ENCODE measurements at regions not wholly inside any gene's neighbourhood (a gene's known extent, or its start where the extent isn't known, plus 50 kb on each side); places are given as distances from the start of the nearest gene placed in this dataset.
A peak's percentile ranks its signal among the peaks of the same experiment; 100 is the strongest.

GRCh38 chr4:17336069-17336468 is 175.8 kb downstream of the QDPR start:
- DNase-seq, result no peak

- DNase-seq, result no peak
Measured at GRCh38 chr4:17335371-17335770, 176.5 kb downstream of the QDPR start.

GRCh38 chr4:17332478-17332877 is 179.4 kb downstream of the QDPR start:
- no peak for DNase-seq

DNA sequence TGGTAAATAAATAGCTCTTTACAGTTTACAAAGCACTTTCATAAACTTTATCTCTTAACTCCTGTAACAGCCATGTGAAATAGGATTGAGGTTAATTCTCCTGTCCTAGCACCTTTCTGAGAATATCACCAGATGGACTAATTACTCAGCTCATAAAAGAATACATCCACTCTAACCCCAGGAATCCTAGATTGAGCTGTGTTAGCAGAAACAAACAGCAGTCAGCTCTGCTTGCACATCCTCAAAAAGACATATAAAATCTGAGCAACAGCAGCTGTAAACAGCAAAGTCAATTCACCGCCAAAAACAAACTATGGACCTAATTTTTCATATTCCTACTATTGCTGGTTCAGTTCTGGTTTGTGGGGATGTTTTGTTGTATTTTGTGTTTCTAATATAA is 182.8 kb downstream of the QDPR start:
- DNase-seq, result no peak

GRCh38 chr4:17328141-17328815 is 183.6 kb downstream of the QDPR start:
- DNase-seq, result no peak

DNA sequence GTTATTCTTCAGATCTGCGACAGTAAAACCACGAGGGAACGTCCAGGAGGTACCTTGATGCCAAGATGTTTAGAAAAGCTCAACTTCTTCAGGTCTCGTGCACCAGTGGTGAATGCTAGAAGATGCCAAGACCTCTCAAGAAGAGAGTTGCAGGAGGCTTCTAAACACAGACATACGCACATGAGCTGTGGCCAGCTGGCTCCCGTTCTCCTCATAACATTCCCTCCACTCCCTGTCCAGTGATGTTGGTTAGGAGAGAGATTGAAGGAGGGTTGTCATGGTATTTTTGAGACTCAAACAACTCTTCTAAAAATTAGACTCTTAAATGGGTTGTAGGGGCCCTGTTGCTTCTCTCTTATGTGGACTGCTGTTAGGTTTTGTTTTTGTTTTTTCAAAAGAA is 184.3 kb downstream of the QDPR start:
- no peak for DNase-seq

DNA sequence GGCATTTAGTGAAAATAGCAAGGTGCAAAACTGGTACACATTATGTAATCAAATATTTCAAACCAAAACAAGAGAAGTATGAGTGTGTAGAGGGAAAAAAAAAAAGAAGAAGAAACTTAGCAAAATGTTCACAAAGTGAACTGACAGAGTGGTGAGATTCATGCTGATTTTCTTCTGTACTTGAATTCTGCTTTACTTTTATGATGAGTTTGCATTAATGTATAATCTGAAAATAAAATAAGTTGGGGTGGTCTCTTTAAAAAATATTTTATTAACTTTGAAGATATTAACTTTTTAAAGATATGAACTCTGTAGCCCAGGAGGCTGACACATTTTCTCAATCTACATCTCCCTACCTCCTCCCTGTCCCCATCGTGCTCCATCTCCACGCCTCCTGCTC is 185.1 kb downstream of the QDPR start:
- no peak for DNase-seq

GRCh38 chr4:17325098-17325497 is 186.8 kb downstream of the QDPR start:
- DNase-seq, result no peak

DNA sequence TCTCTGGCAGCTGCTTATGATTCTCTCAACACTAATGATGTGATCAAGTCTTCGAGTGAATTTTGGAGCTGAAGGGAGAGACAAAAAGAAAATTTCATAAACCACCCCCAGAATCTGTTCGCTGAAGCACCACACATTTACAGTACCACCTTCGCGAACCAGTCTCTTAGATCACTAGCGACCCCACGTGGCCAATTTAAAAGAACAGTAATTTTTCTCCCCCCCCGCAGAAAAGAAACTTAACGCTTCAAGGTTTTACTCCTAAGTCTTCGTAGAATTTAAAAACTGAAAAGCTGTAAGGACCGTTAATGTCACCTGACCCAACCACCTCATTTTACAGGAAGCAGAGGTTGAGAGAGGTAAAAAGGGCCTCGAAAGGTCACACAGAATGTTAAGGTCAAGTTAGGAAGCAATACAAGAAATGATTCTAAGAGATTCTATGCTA is 187.5 kb downstream of the QDPR start:
- peak; percentile 13 to 38 for DNase-seq

DNA sequence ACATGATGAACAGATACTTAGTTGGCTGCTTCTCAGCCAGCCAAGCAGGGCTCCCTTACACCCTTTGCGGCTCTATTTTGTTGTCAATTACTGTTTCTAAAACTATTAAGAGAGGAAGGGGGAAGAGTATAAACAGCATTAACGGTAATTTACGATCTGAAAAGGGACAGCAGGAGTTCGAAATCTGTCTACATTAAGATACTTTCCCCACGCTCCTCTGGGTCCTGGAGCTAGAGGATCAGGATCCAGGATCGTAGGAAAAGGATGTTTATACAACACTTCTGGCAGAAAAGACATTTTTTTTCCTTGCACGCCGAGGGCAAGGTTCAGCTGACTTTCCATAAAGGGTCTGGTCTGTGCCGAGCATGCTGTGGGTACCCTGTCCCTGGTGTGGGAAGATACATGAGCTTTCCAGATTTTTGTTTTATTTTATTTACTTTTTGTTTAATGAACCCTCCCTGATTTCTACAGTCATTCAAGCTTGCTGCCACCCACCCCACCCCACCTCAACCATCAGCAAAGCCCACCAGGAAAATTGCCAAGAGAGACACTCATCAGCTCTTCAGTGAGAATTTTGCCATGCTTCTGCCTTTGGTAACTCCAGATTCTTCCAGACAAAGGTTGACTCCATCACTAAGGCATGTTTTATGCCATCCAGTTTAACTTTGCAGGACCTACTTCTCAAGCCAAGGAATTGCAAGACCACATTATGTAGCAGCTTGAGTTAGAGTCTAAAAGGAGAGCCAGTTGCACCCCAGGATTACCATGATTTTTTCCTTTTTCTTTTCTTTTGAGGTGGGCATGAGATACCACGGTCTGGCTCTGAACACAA is 188.1 kb downstream of the QDPR start:
- DNase-seq, result no peak

DNA sequence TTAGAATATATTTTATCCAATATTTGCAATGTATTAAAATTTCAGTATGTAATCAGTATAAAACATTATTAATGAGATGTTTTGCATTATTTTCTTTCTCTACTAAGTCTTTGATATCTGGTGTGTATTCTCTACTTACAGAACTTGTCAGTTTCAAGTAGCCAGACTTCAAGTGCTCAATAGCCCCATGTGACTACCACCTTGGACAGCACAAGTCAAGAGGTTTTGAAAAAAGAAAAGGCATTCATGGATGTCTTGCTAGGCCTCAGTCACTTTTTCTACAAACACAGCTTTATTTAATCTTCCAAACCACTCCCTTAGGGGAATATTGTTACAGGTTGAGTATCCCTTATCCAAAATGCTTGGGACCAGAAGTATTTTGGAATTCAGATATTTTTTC is 189.4 kb downstream of the QDPR start:
- DNase-seq, result no peak

- DNase-seq, result no peak
Measured at GRCh38 chr4:17320046-17320445, 191.8 kb downstream of the QDPR start.

DNA sequence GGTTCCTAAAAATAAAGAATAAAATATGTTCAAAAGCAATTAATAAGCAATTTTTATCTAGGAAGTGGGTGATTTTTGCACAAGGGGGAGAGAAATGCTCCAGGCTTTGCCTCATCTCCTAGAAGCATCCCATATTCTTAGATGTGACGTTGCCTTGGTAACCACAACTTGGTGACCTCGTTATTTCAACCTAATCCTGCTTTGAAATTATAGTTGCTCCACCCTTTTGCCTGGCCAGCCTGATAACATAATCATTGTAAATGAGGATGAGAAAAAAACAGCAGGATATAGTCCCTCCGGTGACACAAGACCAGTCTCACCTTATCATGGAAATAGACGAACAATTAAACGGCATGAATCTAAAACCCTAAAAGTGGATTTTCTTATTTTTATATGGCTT is 194.4 kb downstream of the QDPR start:
- no peak for DNase-seq

GRCh38 chr4:17316566-17316965 is 195.3 kb downstream of the QDPR start:
- no peak for DNase-seq

DNA sequence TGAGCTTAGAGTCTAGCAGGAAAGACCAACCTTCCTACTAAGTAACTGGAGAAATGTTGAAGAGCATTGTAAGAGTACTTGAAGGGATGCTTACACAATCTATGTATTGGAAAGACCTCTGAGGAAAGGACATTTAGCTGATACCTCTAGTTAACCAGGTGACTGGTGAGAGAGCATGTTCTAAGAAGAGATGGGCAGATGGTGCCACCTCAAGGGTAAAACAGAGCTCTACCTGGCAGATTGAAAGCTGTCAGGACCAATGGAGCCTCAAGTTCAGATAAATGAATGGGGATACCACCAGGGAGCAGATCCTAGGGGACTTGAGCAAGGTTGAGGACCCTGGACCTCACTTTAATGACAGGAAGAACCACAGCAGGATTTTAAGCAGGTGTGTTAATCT is 196.4 kb downstream of the QDPR start:
- no peak for DNase-seq

DNA sequence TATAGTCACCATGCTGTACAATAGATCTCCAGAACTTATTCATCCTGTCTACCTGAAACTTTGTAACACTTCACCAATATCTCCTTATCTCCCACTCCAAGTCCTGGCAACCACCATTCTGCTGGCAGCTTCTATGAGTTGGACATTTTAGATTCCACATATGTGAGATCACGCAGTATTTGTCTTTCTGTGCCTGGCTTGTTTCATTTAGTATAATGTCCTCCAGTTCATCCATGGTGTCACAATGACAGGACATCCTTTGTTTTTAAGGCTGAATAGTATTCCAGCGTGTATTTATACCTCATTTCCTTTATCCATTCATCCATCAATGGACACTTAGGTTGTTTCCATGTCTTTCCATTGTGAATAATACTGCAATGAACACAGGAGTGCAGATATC is 198.7 kb downstream of the QDPR start:
- no peak for DNase-seq

DNA sequence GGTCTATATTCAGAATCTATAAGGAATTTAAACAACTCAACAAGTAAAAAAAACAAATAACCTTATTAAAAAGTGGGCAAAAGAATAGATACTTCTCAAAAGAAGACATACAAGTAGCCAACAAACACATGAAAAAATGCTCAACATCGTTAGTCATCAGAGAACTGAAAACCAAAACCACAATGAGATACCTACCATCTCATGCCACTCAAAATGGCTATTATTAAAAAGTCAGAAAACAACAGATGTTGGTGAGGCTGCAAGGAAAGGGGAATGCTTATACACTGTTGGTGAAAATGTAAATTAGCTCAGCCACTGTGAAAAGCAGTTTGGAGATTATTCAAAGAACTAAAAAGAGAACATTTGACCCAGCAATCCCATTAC is 201.6 kb downstream of the QDPR start:
- DNase-seq, result no peak

GRCh38 chr4:17309567-17310268 is 202.2 kb downstream of the QDPR start:
- no peak for DNase-seq

- DNase-seq, result no peak
Measured at GRCh38 chr4:17301869-17302268, 210.0 kb downstream of the QDPR start.

- DNase-seq, result no peak
Measured at GRCh38 chr4:17301266-17301665, 210.6 kb downstream of the QDPR start.

DNA sequence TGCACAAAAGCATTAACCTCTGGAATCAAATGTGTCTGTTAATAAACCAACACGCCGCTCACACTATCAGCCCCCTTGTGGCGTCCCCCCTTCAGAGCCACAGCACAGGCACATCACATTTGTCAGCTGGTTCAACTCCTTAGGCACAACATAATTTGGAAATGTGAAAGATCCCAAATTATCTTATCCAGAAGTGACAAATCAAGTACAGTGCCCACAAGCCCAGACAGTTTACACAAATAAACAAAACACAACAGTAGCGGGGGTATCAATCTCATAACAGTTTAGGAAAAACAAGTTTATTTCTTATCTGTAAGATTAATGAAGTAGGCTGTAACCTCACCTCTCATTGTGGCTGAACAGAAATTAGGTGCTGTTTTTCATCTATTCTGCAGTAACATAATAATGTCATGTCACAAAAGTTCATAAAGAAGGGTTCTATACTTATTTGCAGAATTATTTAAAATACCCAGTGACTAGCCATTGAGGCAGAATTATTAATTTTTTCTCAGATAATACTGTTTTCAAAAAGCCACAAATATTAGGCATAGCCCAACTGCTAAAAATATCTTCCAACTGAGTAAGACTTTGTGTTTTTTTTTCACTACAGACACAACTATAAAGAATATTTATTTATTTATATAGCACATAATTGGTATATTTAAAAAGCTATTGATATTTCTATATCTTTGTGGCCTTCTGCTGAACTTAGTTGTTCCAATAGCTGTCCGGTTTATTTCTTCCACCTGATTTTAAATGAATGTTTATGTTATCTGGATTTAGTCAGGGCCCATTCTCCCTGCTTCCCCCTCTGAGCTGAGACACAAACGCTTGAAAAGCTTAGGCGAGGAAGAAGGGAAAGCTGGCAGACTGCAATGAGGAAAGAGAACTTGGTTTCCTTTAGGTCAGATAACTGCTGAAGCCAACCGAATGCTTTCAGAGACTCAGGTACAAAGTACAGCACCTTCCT is 214.7 kb downstream of the QDPR start:
- DNase-seq, result no peak

- no peak for DNase-seq
Measured at GRCh38 chr4:17293901-17294300, 218.0 kb downstream of the QDPR start.

DNA sequence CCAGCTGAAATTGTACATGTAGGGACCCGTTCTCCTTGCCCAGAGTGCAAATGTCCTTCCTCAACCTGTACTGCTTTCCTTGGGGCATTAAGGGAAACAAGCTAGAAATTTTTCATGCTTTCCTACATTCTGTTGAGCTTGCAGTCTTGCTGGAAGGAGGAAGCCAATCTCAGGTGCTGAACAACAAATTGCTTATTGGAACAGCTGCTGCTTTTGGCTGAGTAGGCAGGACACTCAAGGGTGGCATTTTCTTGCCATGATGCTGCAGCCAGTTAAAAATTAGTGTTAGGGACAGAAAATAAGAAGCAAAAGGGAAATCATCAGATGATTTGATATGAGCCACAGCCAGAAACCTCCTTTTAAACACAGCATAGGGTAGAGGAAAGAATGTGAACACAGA is 223.7 kb downstream of the QDPR start:
- DNase-seq, result no peak

Measured in AML-193 (cell line).